Stimulated activated naive CD8-positive, alpha-beta T cell treated with anti-CD3 and anti-CD28 coated beads, Interleukin-15, amount 100 ng/mL, for 72 hours (primary cell): ENCODE measurements at regions not wholly inside any gene's neighbourhood (a gene's known extent, or its start where the extent isn't known, plus 50 kb on each side); places are given as distances from the start of the nearest gene placed in this dataset.

Experiments used
- ATAC-seq: fragments of 150-1000 bp; cut with Tn5 transposase; 2 replicates; pipeline ENCODE4 v1.10.0; 2021; ENCODE audit warnings: mild to moderate bottlenecking, moderate library complexity
- DNase-seq, 2 donors: peaks; one replicate each; pipeline ENCODE4 v3.0.0; 2021 to 2022
- H3K27ac Mint-ChIP-seq, 2 donors: one replicate each; pipeline ENCODE4 v1.8.0; 2022; ENCODE audit warnings: mild to moderate bottlenecking in 2 of 2, mixed read lengths in 2 of 2, moderate library complexity in 2 of 2
- H3K27me3 Mint-ChIP-seq: one replicate; pipeline ENCODE4 v1.8.0; 2022; ENCODE audit warnings: mixed read lengths
- H3K4me1 Mint-ChIP-seq: one replicate; pipeline ENCODE4 v1.8.0; 2022; ENCODE audit warnings: mild to moderate bottlenecking, mixed read lengths
- H3K4me3 Mint-ChIP-seq, 2 donors: one replicate each; pipeline ENCODE4 v1.8.0; 2022; ENCODE audit warnings: mild to moderate bottlenecking in 2 of 2, mixed read lengths in 2 of 2, moderate library complexity in 1 of 2
- H3K9me3 Mint-ChIP-seq, 2 donors: one replicate each; pipeline ENCODE4 v1.8.0; 2022; ENCODE audit warnings: mixed read lengths in 2 of 2

DNA sequence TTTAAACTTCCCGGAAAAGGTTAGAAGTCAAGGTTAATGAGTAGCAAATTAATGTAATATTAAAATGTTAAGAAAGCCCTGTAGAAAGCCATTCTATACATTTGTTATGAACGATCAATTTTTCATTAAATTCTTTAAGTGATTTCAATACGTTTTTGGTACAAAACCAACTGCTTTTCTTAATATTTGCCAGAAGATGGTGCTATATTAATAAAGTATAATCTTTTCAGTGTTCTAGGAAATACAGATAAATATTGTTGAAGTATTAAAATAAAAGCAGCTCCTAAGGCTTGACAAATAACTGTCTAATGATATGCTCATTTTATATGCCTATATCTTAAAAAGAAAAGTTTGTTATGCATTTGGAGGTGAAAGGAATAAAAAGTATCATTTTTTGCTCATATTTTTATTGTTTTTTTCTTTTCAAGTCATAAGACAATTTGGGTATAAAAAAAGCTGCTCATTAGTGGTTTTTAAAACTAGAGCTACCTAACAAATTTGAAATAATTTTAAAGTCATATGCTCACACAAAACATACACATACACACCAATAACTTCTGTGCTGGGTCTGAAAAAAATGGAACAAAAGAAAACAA lies 130.3 kb upstream of the POT1 start:
- Mint-ChIP-seq H3K9me3 (no peaks in the 10 kb centered on the region), H3K27me3 (no peaks in the 10 kb centered on the region), H3K4me1 (no peaks in the 10 kb centered on the region), H3K27ac (no peak overlapping the region), H3K4me3 (no peak overlapping the region)
- DNase-seq = no peak
- no peak for ATAC-seq

DNA sequence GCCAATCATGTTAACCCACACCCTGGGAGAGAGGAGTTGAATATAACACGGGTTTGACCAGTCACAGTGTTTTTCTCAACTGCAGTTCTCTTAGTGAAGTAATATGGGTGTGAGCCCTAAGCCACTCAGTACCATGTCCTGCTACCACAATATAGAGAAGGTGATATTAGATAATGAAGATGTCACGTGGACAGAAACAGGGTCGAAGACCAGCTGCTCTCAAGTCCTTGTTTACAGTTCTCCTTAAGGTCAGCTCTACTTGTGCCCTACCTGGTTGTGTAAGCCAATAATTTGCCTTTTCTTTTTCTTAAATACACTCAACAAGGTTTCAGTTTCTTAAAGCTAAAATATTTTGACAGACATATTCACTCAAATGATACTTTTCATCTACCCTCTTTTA lies 128.3 kb upstream of the POT1 start:
- no peak for ATAC-seq
- DNase-seq = no peak
- H3K27me3 Mint-ChIP-seq = no peaks in the 10 kb centered on the region
- H3K27ac Mint-ChIP-seq = no peak overlapping the region
- no peaks in the 10 kb centered on the region for H3K9me3 Mint-ChIP-seq
- H3K4me3 Mint-ChIP-seq = no peak overlapping the region
- H3K4me1 Mint-ChIP-seq = no peaks in the 10 kb centered on the region

GRCh38 chr7:125055376-125055775 lies 125.8 kb upstream of the POT1 start:
- DNase-seq (no peak), ATAC-seq (no peak)
- no peak overlapping the region for H3K4me3 Mint-ChIP-seq
- no peak overlapping the region for H3K27ac Mint-ChIP-seq
- H3K27me3 Mint-ChIP-seq = no peaks in the 10 kb centered on the region
- H3K4me1 Mint-ChIP-seq = no peaks in the 10 kb centered on the region
- H3K9me3 Mint-ChIP-seq = peaks cover 0 to 7% of the 10 kb centered on the region in 2 donors

GRCh38 chr7:125046767-125047166 lies 117.1 kb upstream of the POT1 start:
- peaks cover 15 to 18% of the 10 kb centered on the region in 2 donors for H3K9me3 Mint-ChIP-seq
- no peaks in the 10 kb centered on the region for H3K27me3 Mint-ChIP-seq
- no peak overlapping the region for H3K4me3 Mint-ChIP-seq
- ATAC-seq (no peak), DNase-seq (no peak)
- H3K27ac Mint-ChIP-seq = no peak overlapping the region
- no peaks in the 10 kb centered on the region for H3K4me1 Mint-ChIP-seq

- Mint-ChIP-seq H3K27ac (no peak overlapping the region), H3K27me3 (no peaks in the 10 kb centered on the region), H3K9me3 (peaks cover 0 to 13% of the 10 kb centered on the region in 2 donors), H3K4me1 (no peaks in the 10 kb centered on the region), H3K4me3 (no peak overlapping the region)
- ATAC-seq = no peak
- DNase-seq = no peak
Observed at GRCh38 chr7:125033506-125033905, 103.9 kb upstream of the POT1 start.

- no peak for DNase-seq
- peaks cover 0 to 13% of the 10 kb centered on the region in 2 donors for H3K9me3 Mint-ChIP-seq
- no peak for ATAC-seq
- no peak overlapping the region for H3K4me3 Mint-ChIP-seq
- H3K4me1 Mint-ChIP-seq = no peaks in the 10 kb centered on the region
- H3K27ac Mint-ChIP-seq = no peak overlapping the region
- H3K27me3 Mint-ChIP-seq = no peaks in the 10 kb centered on the region
Observed at GRCh38 chr7:125032943-125033342, 103.3 kb upstream of the POT1 start.

GRCh38 chr7:125030756-125031387 lies 101.2 kb upstream of the POT1 start:
- H3K4me3 Mint-ChIP-seq = no peak overlapping the region
- H3K27me3 Mint-ChIP-seq = no peaks in the 10 kb centered on the region
- no peak for DNase-seq
- no peak overlapping the region for H3K27ac Mint-ChIP-seq
- ATAC-seq = no peak
- H3K4me1 Mint-ChIP-seq = no peaks in the 10 kb centered on the region
- peaks cover 0 to 13% of the 10 kb centered on the region in 2 donors for H3K9me3 Mint-ChIP-seq

GRCh38 chr7:125025620-125026019 lies 96.0 kb upstream of the POT1 start:
- Mint-ChIP-seq H3K27me3 (no peaks in the 10 kb centered on the region), H3K27ac (no peak overlapping the region), H3K4me3 (no peak overlapping the region), H3K4me1 (no peaks in the 10 kb centered on the region), H3K9me3 (peaks cover 0 to 9% of the 10 kb centered on the region in 2 donors)
- DNase-seq (no peak), ATAC-seq (no peak)

DNA sequence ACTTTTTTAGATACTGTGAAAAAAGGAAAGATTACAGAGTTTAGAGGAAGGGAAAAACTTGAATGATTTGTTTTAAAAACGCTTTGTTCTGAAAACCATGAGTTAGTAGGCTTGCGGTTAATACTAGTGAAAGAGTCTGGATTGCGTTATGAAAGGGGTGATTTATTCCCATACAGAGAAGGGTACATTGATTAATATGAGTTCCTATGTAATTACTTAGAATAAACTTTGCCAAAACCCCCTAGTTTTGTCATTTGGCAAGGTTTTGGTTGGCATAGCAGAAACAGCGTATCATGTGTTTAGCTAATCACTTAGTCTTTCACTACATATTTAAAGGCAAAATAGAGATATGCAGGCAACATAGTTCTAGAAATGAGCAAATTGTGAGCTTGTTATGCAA lies 91.2 kb upstream of the POT1 start:
- no peak for ATAC-seq
- H3K27ac Mint-ChIP-seq = no peak overlapping the region
- no peaks in the 10 kb centered on the region for H3K4me1 Mint-ChIP-seq
- no peak overlapping the region for H3K4me3 Mint-ChIP-seq
- H3K27me3 Mint-ChIP-seq = no peaks in the 10 kb centered on the region
- DNase-seq = no peak
- peaks cover 0 to 9% of the 10 kb centered on the region in 2 donors for H3K9me3 Mint-ChIP-seq

- Mint-ChIP-seq H3K4me3 (no peak overlapping the region), H3K27ac (no peak overlapping the region)
- ATAC-seq = no peak
Observed at GRCh38 chr7:125010540-125010939, 80.9 kb upstream of the POT1 start.

DNA sequence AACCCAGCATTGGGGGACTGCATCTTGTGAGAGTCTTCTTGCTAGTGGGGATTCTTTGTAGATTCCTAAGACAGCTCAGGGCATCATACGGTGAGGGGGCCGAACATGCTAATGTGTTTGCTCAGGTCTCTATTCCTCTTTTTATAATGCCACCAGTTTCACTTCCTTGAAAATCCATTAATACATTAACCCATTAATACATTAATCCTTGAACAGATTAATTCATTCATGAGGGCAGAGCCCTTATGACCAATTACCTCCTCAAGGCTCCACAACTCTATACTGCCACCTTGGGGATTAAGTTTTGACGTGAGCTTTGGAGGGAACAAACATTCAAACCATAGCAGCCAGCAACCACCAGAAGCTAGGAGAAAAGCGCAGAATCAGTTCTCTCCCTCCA lies 67.2 kb upstream of the POT1 start:
- ATAC-seq (no peak), DNase-seq (no peak)
- peaks cover 0 to 9% of the 10 kb centered on the region in 2 donors for H3K9me3 Mint-ChIP-seq
- no peak overlapping the region for H3K4me3 Mint-ChIP-seq
- no peaks in the 10 kb centered on the region for H3K4me1 Mint-ChIP-seq
- H3K27me3 Mint-ChIP-seq = no peaks in the 10 kb centered on the region
- no peak overlapping the region for H3K27ac Mint-ChIP-seq

More at GRCh38 chr7:125010540-125010939, 80.9 kb upstream of the POT1 start:
- Mint-ChIP-seq H3K27me3 (no peaks in the 10 kb centered on the region), H3K9me3 (no peaks in the 10 kb centered on the region), H3K4me1 (no peaks in the 10 kb centered on the region)
- DNase-seq = no peak

DNA sequence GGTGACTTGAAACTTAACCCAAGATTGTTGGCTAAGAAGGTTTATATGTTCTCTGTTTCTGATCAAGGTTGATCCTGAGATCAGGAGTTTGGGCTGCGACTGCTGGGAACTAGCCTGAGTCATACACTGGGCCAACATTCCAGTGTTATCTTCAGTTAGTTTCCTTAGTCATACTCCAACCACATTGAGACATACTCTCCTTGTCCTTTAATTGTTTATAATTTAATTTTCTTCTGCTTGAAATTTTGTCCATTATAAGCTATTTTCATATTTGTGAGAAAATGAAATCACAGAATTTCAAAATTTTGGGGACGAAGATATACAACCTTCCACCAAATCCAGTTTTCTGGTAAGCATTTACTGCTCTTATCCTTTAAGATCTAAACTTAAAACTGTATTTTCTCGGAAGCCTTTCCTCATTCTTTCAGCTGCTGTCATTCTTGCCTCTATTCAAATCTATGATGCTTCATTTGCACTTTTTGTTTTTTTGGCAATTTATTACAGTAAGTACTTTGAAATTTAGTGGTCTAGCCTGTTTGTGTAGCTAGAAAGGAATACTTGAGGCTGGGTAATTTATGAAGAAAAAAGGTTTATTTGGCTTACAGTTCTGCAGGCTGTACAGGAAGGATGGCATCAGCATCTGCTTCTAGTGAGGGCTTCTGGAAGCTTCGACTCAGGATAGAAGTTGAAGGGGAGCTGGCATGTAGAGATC lies 63.4 kb upstream of the POT1 start:
- ATAC-seq = no peak
- Mint-ChIP-seq H3K9me3 (no peaks in the 10 kb centered on the region), H3K4me1 (no peaks in the 10 kb centered on the region), H3K4me3 (no peak overlapping the region), H3K27ac (no peak overlapping the region), H3K27me3 (no peaks in the 10 kb centered on the region)
- DNase-seq = no peak

- Mint-ChIP-seq H3K4me1 (no peaks in the 10 kb centered on the region), H3K9me3 (no peaks in the 10 kb centered on the region), H3K27ac (no peak overlapping the region), H3K4me3 (no peak overlapping the region), H3K27me3 (no peaks in the 10 kb centered on the region)
- ATAC-seq (no peak), DNase-seq (no peak)
Observed at GRCh38 chr7:124989911-124990310, 60.3 kb upstream of the POT1 start.
